Stomach (tissue), 8 donors: ENCODE measurements at regions not wholly inside any gene's neighbourhood (a gene's known extent, or its start where the extent isn't known, plus 50 kb on each side); places are given as distances from the start of the nearest gene placed in this dataset.
A peak's percentile ranks its signal among the peaks of the same experiment; 100 is the strongest.

ENCODE experiments used
- DNase-seq, 2 donors: peaks; one replicate each; pipeline versions ENCODE4 v3.0.0 to v3.0.0-alpha.2; 2013 to 2019
- H3K27ac ChIP-seq, 5 donors: fragments of 200-600 bp in 4 of 5; sonication (generic) in 4 of 5; one replicate each; pipeline ENCODE4 v1.5.1; 2013 to 2019; ENCODE audit warnings: mild to moderate bottlenecking in 1 of 5, moderate library complexity in 1 of 5
- H3K27me3 ChIP-seq, 3 donors: fragments of 200-600 bp; sonication (generic); one replicate each; pipeline ENCODE4 v1.5.1; 2017 to 2019; ENCODE audit warnings: mixed run types in 1 of 3
- H3K36me3 ChIP-seq, 4 donors: fragments of 200-600 bp; sonication (generic); 1 replicate in 3 of 4; 2 replicates in 1 of 4; pipeline ENCODE4 v1.5.1; 2016 to 2019
- H3K4me1 ChIP-seq, 4 donors: fragments of 200-600 bp; sonication (generic); one replicate each; pipeline ENCODE4 v1.5.1; 2016 to 2019
- H3K4me3 ChIP-seq, 4 donors: fragments of 200-600 bp; sonication (generic) in 3 of 4; one replicate each; pipeline ENCODE4 v1.5.1; 2016 to 2019; ENCODE audit warnings: mild to moderate bottlenecking in 1 of 4
- H3K9me3 ChIP-seq, 4 donors: fragments of 200-600 bp; sonication (generic); one replicate each; pipeline ENCODE4 v1.5.1; 2016 to 2019
- EP300 ChIP-seq: sonication (generic); formaldehyde crosslinking; IDR thresholded peaks from one replicate; pipeline ENCODE4 v1.6.1; 2017; ENCODE audit warnings: antibody characterized with exemption
- POLR2A ChIP-seq, 4 donors: fragments of 450-650 bp; IDR thresholded peaks; one replicate each; pipeline ENCODE4 v1.6.1; 2016; ENCODE audit warnings: antibody characterized with exemption in 4 of 4, control low read depth in 2 of 4, mild to moderate bottlenecking in 1 of 4, moderate library complexity in 1 of 4
- POLR2AphosphoS5 ChIP-seq, 3 donors: sonication (generic); formaldehyde crosslinking; IDR thresholded peaks; one replicate each; pipeline ENCODE4 v1.6.1; 2016; ENCODE audit warnings: antibody characterized with exemption in 3 of 3
- WGBS, 5 donors: extraction: QIAGEN DNeasy Blood & Tissue Kit in 3 of 5; methylation state at CpG; one replicate each; pipeline versions ENCODE4 v1.1.5 to v1.1.7; 2013 to 2018; 5-methylcytosine and 5-hydroxymethylcytosine counted together
- intact Hi-C: fragments of 100-400 bp; cut with DNase I; formaldehyde crosslinking; loops from one replicate; pipeline ENCODE4 v1.15.1; 2023; ENCODE audit warnings: low total_unique reads
- TF ChIP-seq, protein P1 (sequence below), 7 experiments: fragments of 450-650 bp in 4 of 7; fragments of 200-600 bp in 3 of 7; sonication (generic) in 3 of 7; IDR thresholded peaks; one replicate each; pipeline ENCODE4 v1.5.1; 2016 to 2019; ENCODE audit warnings: antibody characterized with exemption in 7 of 7, control low read depth in 2 of 7, mild to moderate bottlenecking in 1 of 7
- donor health status: healthy with polysubstance abuse.
- donor health status: Bipolar disorder and iron deficiency.
- donor health status: healthy.

DNA sequence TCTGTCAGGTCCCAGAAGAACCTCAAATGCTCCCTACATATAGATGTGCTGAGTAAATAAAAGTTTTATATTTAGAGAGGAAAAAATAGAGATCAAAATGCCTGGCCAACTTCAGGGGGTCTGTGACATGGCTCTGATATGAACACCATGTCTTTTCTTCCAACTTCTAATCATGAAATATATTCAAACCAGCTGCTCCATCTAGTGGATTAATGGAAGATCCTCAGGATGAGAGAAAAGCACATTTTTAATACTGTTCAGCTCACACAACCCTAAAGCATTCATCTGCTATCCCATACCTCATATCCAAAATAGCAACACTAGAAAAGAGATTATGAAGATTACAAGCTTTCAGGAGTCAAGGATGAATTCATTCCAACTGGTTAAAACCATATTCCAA, 56.0 kb upstream of the DOCK9 start:
- DNase-seq = peak in 1 of 2 donors; percentile 63
- no peaks in the 10 kb centered on the region for H3K36me3 ChIP-seq
- H3K4me1 ChIP-seq = peaks cover 0 to 10% (median 3%) of the 10 kb centered on the region in 4 donors
- intact Hi-C loops = no loop called here
- no peak overlapping the region for H3K27ac ChIP-seq
- no peak overlapping the region for H3K4me3 ChIP-seq
- TF ChIP-seq EP300 (no peak), POLR2AphosphoS5 (IDR thresholded peaks at IDR 0.05) (no peak)
- TF ChIP-seq, protein P1, sequence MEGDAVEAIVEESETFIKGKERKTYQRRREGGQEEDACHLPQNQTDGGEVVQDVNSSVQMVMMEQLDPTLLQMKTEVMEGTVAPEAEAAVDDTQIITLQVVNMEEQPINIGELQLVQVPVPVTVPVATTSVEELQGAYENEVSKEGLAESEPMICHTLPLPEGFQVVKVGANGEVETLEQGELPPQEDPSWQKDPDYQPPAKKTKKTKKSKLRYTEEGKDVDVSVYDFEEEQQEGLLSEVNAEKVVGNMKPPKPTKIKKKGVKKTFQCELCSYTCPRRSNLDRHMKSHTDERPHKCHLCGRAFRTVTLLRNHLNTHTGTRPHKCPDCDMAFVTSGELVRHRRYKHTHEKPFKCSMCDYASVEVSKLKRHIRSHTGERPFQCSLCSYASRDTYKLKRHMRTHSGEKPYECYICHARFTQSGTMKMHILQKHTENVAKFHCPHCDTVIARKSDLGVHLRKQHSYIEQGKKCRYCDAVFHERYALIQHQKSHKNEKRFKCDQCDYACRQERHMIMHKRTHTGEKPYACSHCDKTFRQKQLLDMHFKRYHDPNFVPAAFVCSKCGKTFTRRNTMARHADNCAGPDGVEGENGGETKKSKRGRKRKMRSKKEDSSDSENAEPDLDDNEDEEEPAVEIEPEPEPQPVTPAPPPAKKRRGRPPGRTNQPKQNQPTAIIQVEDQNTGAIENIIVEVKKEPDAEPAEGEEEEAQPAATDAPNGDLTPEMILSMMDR (IDR thresholded peaks at IDR 0.05) = peak in 5 of 7 experiments; percentile 28 to 49 (median 41)
- no peaks in the 10 kb centered on the region for H3K27me3 ChIP-seq
- no peaks in the 10 kb centered on the region for H3K9me3 ChIP-seq

DNA sequence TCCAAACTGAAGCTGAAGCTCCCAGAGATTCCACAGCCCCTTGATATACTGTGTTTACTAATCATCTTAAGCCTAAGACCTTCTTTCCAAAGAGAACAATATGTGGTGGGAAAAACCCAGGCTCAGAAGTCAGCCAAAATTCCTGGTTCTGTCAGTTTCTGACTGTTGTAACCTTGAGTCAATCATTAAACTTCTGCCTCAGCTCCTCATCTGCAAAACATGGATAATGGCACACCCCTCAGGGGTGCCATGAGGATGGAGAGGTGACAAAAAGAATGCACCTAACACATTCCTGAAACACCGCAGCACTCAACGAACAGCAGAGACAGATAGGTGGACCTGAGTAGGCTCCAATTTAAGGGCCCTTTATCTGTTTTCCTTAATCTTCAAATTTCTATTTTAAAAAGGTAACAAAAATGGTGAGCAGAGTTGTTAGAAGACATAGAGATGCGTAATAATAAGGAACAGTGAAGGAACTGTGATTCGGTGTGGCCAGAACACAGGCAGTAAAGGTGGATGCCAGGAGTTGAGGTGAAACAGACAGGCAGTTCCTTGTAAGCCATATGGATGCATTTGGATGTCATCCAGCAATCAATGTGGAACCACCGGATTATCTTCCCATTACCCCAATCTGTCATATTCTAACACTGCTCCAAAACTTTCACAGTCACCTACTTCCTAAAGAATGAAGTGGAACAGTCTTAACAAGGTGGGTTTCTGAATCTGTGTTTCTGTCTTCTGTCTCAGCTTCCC, 56.6 kb upstream of the DOCK9 start:
- WGBS, 5 donors = 78 to 88% (median 85%) methylated on average over 5 of the region's 5 CpGs
- Histone ChIP-seq H3K36me3 (no peaks in the 10 kb centered on the region), H3K27me3 (no peaks in the 10 kb centered on the region), H3K4me1 (peaks cover 0 to 10% (median 3%) of the 10 kb centered on the region in 4 donors), H3K27ac (no peak overlapping the region), H3K9me3 (no peaks in the 10 kb centered on the region), H3K4me3 (no peak overlapping the region)
- TF ChIP-seq EP300 = no peak
- TF ChIP-seq POLR2A (IDR thresholded peaks at IDR 0.05) = no peak
- no peak for TF ChIP-seq POLR2AphosphoS5 (IDR thresholded peaks at IDR 0.05)
- TF ChIP-seq, protein P1 (IDR thresholded peaks at IDR 0.05) = no peak
- intact Hi-C loops = no loop called here
- DNase-seq = no peak

DNA sequence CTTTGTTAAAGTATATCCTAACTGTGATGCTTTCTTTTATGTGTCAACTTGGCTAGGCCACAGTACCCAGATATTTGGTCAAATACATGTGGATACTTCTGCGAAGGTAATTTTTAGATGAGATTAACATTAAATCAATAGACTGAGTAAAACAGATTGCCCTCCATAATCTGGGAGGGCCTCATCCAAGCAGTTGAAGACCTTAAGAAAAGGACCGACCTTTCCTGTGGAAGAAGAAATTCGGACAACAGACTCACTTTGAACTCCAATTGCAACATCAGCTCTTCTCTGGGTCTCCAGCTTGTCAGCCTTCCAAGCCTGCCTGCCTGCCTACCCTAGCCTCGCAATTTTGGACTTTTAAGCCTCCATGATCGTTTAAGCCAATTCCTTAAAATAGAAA, 57.9 kb upstream of the DOCK9 start:
- no peaks in the 10 kb centered on the region for H3K27me3 ChIP-seq
- peaks cover 0 to 14% (median 6%) of the 10 kb centered on the region in 4 donors for H3K4me1 ChIP-seq
- H3K27ac ChIP-seq = no peak overlapping the region
- DNase-seq = no peak
- WGBS, 5 donors = 96 to 99% (median 98%) methylated on average over 5 of the region's 5 CpGs
- H3K36me3 ChIP-seq = no peaks in the 10 kb centered on the region
- TF ChIP-seq, protein P1 (IDR thresholded peaks at IDR 0.05) = no peak
- no peak for TF ChIP-seq POLR2A (IDR thresholded peaks at IDR 0.05)
- TF ChIP-seq EP300 = no peak
- intact Hi-C loops = no loop called here
- no peak overlapping the region for H3K4me3 ChIP-seq
- no peaks in the 10 kb centered on the region for H3K9me3 ChIP-seq

DNA sequence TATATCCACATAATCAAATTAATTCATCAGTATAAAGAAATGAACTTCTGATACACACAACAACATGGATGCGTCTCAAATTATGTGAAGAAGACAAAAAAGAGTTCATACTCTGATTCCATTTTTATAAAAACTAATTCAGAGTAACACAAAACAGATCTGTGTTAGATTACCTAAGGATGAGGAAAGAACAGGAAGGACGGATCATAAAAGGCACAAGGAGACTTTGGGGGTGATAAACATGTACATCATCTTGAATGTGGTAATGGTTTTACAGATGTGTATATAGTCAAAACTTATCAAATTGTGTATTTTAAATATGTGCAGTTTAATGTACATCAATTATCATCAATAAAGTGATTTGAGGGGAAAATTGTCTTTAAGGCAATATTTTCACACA, 59.9 kb upstream of the DOCK9 start:
- no peaks in the 10 kb centered on the region for H3K27me3 ChIP-seq
- no peak for DNase-seq
- WGBS, 5 donors = 73 to 97% (median 94%) methylated on average over 2 of the region's 2 CpGs
- no peak overlapping the region for H3K4me3 ChIP-seq
- H3K27ac ChIP-seq = no peak overlapping the region
- no peaks in the 10 kb centered on the region for H3K9me3 ChIP-seq
- peaks cover 0 to 18% (median 11%) of the 10 kb centered on the region in 4 donors for H3K4me1 ChIP-seq
- no peak for TF ChIP-seq POLR2A (IDR thresholded peaks at IDR 0.05)
- no peak for TF ChIP-seq POLR2AphosphoS5 (IDR thresholded peaks at IDR 0.05)
- TF ChIP-seq, protein P1 (IDR thresholded peaks at IDR 0.05) = no peak
- TF ChIP-seq EP300 = no peak
- no peaks in the 10 kb centered on the region for H3K36me3 ChIP-seq
- intact Hi-C loops = no loop called here
